ENCODE measurements at regions not wholly inside any gene's neighbourhood (a gene's known extent, or its start where the extent isn't known, plus 50 kb on each side); places are given as distances from the start of the nearest gene placed in this dataset.
A peak's percentile ranks its signal among the peaks of the same experiment; 100 is the strongest.
"Not testable (repeated sequence)": the region's sequence is repeated elsewhere in the genome, so short reads cannot be mapped to it uniquely, and the experiment has no call there.

DNA sequence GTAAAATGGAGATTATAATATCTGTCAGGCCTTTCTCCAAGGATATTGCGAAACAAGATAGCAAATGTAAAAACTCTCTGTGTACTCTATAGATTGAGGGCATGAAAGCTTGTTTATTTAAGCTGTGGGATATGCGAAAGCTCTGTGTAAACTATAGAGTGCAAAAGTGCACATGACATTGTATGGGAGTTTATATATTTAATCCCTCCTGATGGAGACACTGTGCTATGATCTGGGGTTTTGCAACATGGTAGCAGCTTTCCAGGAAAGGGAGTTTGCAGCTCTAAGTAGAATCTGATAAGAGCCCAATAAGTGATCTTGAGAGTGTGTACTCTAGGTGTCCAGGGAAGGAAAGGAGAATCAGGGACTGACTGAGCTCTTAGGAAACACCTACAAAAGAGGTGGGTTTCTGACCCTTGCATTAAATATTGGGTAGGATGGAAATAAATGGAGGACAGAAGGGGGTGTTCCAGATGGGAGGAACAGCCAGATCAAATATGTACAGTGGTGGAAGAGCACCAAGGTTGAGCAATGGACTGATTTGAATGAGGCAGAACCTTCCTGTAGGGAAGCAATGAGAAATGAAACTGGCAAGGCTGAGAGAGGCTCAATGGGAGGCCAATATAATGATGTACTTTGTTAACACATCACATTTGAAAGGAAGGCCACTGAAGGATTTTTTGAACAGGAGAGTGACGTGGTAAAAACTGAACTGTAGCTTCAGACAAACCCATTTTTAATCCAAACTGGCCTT is 450.1 kb downstream of the GJA1 start:
- no peak for DNase-seq

DNA sequence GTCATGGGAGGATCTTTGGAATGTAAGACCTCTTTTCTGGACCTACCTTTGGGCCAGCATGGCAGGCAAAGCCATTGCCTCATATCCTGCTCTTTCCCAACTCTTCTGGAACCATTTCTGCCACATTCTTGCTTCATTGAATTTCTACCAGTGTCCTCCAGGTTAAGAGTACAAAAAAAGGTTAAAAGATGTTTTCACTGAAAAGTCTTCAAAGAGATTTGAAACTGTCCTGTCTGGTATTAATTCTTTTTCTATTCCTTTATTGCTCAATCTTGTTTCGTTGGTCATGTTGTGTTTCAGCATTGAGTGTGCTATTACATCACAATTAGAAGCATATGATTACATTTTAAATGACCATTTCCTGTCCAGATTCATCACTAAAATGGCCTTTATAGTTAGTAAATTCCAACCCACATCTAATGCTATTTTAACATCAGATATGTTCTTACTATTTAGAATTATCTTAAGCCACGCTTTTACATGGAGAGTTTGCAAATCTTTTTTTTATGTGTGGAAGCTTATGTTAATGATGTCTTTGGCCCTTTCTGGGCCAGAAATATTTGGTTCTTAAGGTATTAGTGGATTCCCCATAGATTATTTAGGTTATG is 450.9 kb downstream of the GJA1 start:
- no peak for DNase-seq

DNA sequence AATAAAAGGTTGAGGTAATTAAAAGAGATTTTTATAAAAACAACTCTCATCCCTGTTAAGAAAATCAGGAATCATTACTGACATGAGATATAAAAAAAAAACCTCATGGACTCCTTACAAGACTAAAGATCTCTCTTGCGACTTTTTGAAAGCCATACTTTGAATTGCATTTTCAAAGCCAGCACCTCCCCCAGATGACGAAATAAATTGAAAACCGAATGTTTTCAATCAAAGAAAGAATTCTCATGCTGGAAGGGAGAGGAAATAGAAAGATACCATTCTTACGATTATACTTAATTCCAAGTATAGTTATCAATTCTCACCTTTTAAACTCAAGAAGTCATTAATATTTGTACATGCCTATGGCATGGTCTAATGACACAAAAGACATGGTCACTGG is 452.3 kb downstream of the GJA1 start:
- DNase-seq, result no peak

DNA sequence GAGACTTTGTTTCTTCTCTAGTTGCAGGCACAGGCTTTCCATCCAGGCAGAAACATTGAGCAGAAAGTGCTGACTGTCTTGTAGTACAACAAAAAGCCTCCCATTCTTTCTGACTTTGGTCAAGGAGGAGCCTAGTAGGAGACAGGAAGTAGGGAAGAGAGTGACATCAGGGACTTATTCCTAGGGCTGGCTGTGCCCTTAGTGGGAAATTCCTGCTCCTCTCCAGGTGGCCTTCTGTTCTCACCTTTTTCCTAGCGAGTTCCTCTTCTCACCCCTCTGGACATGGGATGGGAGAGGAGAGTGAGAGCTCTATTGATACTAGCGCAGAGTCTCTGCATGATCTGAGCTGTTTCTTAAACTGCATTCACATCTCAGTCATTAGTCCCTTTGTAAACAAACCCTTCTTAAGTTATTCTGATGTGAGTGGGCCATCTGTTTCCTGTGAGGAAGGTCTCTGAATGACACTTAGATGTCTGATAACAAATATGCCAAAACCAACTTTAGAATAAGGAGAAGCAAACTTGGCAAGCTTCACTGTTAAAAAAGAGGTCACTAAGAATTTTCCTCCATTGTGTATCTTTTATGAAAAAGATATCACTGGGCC is 455.0 kb downstream of the GJA1 start:
- no peak for DNase-seq

DNA sequence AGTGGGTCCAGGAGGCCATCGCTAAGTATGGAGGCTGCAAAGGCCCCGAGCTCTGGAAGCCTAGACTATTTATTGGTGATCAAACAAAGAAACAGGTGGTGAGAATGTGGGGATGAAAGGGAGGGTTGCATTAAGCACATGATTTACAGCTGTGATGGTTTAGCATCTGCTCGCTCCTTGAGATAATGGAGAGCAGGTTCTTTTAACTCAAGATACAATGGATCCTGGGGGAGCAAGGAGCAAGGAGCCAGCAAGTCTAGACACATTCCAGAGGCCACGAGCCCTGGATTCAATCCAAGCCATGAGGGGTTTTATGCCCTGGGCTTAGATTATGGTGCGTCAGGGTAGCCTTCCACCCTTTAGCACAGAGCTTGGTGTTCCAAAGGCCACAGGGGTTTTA is 460.3 kb downstream of the GJA1 start:
- not testable (repeated sequence) for DNase-seq

DNA sequence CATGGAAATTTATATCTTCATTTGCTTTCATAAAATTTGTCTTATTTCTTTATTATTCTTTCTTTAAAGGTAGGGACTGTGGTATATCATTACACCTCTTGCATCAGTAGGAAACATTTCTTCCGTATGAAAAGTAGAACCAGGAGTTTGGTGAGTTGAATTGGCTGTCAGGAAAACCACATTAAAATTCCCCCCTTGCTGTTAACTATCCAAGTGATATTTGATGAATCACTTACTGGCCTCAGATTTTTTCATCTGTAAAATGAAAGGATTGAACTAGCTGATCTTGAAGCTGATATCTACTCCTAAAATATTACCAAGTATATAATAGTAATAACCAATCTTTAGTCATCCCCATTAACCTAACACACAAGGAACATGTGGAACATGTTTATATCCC is 460.9 kb downstream of the GJA1 start:
- no peak for DNase-seq

DNA sequence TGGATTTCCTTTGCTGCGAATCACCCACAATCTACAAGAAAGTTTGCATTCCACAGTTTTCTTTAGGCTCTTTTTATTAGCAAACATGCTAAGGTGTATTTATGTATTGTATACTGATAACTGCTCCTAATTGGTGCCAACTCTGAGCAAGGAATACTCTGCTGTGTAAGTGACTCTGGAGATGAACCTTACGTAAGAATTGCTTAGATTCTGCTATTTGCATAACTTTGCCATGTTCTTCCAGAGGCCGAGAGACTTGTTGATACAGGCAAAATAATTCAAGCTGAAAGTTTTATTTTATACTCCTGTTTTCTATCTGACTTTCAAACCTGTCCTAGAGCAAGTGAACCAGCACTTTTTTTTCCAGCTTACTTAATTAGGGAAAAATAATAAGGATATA is 461.3 kb downstream of the GJA1 start:
- DNase-seq, result no peak

DNA sequence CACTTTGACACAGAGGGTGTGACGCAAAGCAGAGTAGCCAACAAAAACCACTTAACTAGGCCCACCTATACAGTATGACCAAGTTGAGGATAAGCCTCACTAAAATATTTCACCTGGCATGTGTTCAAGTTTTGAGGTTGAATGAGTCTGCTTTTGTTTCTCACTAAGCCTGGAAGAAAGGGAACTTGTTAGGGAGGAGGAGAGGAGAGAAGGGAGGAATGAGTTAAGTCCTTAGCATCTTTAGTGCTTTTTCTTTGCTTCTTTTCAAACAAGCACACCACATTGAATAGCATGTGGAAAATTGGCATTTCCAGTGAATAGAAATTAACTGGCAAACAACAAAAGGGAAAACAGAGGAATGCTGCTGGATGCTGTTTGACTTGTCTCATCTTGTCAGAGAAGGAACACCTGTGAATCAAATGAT is 461.9 kb downstream of the GJA1 start:
- DNase-seq, result no peak

DNA sequence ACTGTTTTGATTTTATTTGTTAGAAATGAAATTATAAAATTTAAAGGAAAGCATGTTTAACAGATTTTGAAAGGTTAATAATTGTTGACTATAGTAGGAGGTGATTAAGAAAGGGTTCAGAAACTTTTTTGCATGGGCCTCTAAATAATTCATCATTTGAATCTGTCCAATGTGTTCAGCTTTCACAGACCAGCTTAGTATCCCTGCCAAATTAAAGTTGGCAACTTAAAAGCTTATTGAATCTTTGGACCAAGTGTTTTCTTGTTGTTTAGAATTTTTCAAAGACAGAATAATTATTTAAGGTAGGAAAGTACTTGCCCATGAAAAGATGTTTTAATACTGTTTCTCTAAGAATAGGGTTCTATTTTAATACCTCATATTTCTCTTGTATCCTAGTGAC is 466.0 kb downstream of the GJA1 start:
- no peak for DNase-seq

DNA sequence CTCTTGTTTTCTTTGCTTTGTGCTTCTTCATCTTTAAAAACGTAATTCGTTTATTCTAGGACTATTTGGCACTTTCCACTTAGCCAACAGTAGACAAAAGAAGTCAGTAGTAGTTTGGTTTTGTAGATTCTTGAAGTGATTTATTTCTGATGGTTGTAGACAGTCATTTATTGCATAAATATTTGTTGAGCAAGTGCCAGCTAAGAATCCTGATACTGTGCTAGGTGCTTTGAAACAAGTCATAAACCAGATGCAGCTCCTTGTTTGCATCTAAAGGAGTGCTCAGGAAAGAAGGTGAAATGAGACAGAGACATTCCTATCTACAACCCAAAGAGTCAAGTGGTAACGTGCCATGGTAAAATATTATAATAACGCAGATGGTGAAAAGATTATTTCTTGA is 469.1 kb downstream of the GJA1 start:
- no peak for DNase-seq

DNA sequence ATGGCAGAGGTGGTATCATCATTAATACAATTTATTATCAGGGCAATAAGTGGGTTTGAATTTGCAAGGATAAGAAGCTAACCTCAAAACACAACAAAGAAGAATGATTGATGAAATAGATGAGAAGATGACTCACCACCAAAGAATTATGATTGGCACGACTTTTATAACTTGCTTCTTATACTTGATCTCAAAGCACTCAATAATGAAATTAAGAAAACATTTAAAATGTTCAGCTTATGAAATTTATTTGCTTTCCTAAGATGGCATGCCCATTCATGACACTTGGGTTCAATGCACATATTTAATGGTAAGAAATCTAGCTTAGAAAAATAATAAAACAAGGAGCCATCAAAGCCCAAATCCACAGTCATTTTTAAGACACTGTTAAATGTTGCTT is 477.5 kb downstream of the GJA1 start:
- no peak for DNase-seq

DNA sequence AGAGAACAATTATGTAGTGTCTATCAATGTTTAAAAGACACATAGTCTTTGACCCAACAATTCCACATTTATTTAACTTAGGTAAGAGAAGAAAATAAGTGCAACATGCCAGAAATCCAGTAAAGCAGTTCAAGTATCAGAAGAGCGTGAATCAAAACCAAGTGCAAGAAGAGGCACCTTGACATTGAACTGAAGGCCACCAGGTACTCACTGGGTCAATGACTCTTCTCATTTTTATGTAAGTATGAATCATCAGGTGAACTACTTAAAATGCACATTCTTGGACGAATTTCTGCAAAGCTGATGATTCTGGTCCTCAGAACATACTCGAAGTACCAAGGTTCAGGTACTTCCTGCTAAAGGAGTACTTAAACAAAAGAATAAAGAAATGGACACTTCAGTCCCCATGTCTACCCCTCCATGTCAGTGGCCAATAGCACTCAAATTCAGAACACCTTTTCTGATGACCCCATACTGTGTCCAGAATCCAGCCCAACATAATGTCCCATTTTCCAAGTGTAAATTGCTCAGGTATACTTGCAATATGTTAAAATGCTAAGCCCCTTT is 481.9 kb downstream of the GJA1 start:
- no peak for DNase-seq

DNA sequence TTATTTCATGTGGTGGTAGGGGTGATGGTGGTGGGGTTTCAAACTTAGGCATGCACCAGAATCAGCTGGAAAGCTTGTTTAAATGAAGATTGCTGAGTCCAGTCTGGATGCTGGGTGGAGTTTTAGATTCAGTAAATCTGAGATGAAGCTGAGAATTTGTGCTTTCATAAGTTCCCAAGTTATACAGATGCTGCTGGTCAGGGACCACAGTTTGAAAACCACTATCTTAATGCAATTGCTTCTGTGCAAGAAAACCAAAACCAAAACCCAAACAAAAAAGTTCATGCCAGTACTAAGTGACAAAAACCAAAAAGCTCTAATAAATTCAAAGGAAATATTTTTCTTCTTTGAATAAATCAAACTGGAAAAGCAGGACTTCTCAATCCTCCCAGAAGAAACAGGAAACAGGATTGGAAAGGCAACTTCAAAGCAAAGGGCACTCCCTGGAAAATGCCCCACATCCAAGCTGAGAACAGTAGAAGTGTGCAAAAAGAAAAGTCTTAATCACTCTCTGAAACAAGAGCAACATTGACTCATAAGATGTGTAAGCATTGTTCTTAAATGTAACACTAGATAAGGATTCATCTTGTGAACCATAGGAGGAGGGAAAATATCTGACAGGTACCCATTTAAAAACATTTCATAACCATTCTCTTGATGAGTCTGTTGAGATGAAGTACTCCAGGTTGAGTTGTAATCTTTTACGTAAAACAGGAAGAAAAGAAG is 481.5 kb upstream of the HSF2 start:
- DNase-seq, result no peak

DNA sequence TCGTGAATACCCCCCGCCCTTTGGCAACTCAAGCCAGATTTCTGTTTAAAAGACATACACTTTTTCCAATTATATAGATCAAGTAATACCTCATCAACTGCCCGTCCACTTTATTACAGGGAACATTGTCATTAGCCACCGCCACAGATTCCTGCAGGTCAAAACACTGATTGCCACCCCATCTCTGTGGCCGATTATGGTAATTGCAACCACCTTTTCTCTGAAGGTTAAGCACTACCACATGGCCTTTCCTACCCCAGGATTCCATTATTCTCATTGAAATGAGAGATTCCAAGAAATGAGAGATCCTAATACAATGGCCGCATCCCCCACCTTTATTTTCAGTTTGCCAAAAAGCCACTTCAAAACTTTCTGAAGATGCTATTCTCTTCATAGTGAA is 478.8 kb upstream of the HSF2 start:
- no peak for DNase-seq

DNA sequence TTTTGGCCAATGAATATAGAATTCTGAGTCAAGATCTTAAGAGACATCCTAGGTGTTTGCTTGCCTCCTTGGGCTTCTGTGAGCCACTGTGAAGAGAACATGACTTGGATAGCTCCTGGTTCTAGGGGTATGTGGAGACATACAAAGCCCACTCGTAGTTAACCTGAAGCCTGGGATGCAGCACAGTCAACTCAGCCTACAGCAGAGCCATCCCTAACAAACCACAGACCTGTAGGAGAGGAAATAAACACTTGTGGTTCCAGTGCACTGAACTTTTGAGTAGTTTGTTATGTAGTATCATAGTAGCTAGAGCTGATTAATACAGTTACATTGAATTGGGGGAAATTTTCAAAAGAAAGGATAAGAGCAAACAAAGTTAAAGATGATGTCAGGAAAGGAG is 474.4 kb upstream of the HSF2 start:
- DNase-seq, result no peak

DNA sequence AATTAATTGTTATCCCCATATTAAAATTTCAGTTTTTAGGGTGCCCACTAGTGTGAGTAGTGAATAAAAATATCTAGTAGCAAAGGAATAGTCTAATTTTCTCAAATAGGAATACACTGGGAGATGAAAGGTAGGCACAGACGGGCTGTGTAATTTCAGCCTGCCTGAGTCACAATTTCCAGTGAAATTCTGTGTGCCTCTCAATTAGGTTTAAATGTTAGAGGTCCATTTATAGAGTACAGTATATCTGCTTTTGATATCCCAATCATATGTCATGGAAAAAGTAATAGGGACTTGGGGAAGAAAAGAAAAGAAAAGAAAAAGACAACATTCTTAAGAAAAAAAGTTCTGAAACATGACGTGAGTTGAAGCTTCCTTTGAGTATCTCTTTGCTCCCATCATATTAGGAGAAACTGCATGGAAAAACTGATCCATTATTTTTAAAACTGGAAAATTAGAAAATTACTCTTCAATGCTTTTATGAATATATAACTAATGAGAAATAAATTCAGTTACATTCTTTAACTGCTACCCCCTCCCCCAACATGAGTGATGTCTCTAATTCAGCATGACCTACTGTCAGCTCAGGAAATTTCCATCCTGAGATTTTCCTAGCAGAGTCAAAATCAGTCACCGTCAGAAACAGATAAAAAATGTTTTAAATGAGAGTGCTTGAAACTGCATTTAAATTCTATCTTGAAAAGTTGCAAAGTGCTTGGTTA is 473.8 kb upstream of the HSF2 start:
- DNase-seq, result no peak

DNA sequence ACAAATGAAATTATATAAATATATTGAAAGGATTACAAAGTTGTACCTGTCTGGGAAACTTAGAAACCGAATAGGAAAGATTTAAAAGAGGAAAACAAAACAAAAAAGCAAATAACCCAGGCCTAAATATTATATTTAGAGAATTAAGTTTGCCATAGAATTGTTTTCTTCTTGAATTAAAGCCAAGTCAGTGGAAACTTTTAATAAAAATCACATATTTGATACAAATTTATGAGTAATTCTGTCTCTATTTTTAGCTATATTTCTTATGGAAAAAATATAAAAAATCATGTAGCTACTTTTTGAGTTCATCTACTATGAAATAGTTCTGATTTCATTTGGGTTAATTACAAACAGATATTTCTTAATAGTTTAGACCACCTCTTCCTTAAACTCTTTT is 470.2 kb upstream of the HSF2 start:
- no peak for DNase-seq

DNA sequence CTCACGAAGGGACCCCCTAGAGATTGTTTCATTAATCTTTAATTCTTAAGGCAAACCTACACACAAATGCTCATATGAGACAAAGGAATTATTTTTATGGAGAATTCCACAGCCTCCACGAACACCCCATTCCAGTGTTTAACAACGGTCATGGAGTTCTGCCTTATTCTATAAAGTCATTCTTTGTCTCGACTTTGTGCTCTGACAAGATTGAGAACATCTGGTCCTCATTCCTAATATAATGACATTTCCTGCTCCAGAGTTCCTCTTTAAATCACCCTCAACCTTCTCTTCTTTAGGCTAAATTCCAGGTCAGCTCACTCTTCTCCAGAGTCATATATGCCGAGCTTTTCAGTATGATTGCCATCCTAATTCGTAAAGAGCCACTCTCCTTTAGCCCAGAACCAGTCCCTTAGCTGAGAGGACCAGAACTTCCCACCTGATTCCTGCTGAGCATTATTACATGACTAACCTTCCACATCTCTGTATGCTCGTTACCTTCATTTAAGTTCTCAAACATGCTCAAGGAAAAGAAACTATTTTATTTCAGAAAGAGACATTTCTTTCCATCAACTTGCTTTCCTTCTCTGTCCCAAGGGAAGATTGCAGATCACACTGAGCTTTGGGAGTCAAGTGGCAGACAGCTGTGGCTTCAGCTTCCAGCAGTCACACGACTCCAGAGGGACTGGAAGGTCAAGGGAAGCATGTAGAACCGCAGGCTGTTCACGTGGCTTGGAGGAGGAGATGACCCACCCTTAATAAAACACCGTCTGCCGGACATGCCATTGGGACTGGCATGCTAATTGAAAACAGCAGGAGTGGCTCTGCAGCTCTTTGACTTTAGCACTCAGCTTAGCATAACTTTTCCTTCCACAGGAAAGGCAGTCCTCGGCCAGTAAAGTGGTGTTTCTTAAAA is 467.1 kb upstream of the HSF2 start:
- DNase-seq, result peak; percentile 95

DNA sequence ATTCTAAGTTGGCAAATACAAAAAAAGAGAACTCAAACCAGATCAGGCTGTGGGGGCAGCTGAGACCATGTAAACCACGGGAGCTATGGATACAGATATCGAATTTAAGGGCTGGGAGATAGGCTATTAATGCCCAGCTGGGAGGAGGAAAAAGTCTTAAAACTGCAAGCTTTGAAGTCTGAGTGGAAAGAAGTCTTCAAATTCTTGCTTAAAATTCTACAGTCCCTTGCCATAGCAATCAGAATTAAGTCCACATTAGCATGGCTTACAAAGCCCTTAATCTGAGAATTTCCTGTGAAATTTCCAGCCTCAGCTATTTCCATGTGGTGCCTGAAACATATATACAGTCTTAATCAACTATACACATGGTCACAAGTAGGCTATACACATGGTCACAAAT is 465.0 kb upstream of the HSF2 start:
- DNase-seq, result no peak

DNA sequence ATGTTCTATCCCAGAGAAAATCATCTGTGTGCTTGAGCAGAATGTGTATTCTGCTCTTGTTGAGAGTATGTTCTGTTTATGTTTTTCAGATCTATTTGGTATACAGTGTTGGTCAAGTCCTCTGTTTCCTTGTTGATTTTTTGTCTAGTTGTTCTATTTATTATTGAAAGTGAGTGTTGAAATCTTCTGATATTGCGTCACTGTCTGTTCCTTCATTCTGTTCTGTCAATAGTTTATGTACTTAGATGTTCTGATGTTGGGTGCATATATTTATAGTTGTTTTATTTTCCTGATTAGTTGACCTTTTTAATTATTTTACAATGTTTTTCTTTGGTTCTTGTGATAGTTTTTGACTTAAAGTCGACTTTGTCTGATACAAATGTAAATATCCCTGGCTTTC is 458.7 kb upstream of the HSF2 start:
- DNase-seq, result no peak

DNA sequence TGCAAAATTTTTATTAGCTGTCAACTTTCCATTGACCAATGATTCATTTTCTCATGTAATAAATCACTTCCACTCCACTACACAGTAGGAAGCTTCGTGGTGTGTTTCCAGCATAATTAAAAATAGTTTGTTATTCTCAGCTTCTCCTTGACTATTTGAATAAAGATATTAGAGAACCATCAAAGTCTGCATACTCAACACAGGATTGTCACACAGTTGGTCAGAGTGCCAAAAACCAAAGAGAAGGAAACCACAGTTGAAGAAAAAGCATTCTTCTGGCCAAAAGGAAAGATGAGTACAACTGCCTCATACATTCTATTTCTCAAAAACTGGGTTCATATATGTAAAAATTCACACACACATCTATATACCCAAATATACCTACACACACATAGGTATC is 455.1 kb upstream of the HSF2 start:
- no peak for DNase-seq

DNA sequence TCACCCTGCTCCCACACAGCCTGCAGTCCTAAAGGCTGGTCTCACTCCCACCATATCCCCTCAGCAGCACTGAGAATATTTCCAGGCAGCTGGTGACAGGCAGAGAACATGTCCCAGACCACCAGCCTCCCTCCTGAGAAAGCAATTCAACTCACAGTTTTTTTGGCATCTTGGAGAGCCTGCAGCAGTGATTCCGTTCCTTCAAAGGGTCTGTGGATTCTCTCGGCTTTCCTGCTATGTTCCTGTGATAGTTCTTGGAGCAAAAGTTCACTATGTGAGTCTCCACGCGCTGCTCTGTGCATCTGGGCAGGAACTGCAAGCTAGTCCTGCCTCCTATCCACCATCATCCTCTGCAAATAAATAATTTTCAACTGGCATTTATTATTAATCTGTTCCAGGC is 448.3 kb upstream of the HSF2 start:
- DNase-seq, result no peak

All from amniotic stem cell (primary cell).